ENCODE measurements at regions not wholly inside any gene's neighbourhood (a gene's known extent, or its start where the extent isn't known, plus 50 kb on each side); places are given as distances from the start of the nearest gene placed in this dataset.

DNA sequence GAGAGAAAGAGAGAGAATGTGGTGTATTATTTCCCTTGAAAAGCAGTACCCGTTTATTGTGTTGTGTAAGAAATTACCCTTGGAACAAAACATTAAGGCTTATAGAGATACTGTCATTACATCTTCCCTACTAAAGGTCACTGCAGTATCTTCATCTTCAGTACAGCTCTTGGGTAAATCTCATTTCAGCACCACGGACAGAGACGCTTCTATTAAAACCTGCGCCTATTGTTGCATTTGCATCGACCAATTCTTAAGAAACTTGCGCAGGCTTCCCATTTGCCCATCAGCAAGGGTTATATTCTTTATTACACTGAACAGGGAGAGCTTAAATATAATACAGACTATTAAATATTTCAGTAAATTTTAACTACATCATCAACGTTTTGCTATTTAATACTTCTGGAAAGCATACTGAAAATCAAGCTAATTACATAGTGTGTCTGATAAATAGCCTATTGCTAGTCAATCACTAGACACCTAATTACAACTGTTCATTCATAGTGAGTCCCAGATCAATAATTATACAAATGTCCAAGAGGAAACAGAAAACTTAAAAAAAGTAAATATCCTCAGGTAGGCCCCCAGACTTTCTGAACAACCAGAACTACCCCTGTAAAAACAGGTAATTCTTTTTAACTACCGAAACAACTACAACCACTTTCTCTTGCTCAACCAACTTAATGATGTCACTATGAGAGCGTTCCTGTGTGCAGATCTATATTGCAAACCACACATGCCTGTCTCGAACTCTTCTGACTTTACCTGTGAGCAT lies 350.6 kb downstream of the LIG4 start:
- no peaks in the 10 kb centered on the region for H3K9me2 ChIP-seq
- H3K27me3 ChIP-seq (ENCODE audit: insufficient read depth) = no peaks in the 10 kb centered on the region
- H2AFZ ChIP-seq (ENCODE audit: low read depth) = no peak overlapping the region
- WGBS (ENCODE audit: low lambda C conversion rate) = 4% methylated on average over 10 of the region's 10 CpGs
- H3K36me3 ChIP-seq (replicated peaks in 1 of 2; ENCODE audit: control insufficient read depth in 1 of 2, insufficient read depth in 2 of 2, low read length in 1 of 2) = peaks cover 2 to 10% of the 10 kb centered on the region in 2 experiments
- no peaks in the 10 kb centered on the region for H3K9me3 ChIP-seq
- CTCF ChIA-PET = interaction anchor here (1.1 to 1.3 kb wide), 3 partner anchors 215 to 653 kb away, joined by 3 to 5 read pairs (median 4); no protein-coding TSS in a partner anchor
- peaks cover 72% of the 10 kb centered on the region for H3K79me2 ChIP-seq (ENCODE audit: insufficient read depth)
- DNase-seq = peak; percentile 29
- peak overlapping the region; percentile 63; the same call in 1 of the 2 replicates for H3K9ac ChIP-seq
- peak overlapping the region; percentile 69 to 90; a peak in 3 of 4 replicates for H3K27ac ChIP-seq (ENCODE audit: low read depth in 2 of 2, low read length in 1 of 2)
- peak overlapping the region; percentile 59 to 82 for H3K4me3 ChIP-seq (ENCODE audit: low read depth in 2 of 2, low read length in 1 of 2)
- H3K4me1 ChIP-seq (ENCODE audit: control insufficient read depth in 1 of 2, insufficient read depth in 2 of 2, low read depth in 1 of 2, low read length in 1 of 2) = peaks cover 0 to 9% of the 10 kb centered on the region in 2 experiments; a peak in 3 of 4 replicates
- H4K20me1 ChIP-seq (ENCODE audit: insufficient read depth) = peaks cover 53% of the 10 kb centered on the region
- H3F3A ChIP-seq (replicated peaks; ENCODE audit: insufficient read depth) = no peaks in the 10 kb centered on the region
- H3K4me2 ChIP-seq = peak overlapping the region; percentile 75
- POLR2A ChIA-PET = interaction anchor here (0.7 kb wide), 1 partner anchor 99 kb away, joined by 3 read pairs; no protein-coding TSS in a partner anchor
- TF ChIP-seq JUND (IDR thresholded peaks at IDR 0.05) (peak; percentile 3; the same call in 1 of the 2 replicates), NRF1 (IDR thresholded peaks at IDR 0.05; ENCODE audit: low read depth, low read length) (peak; percentile 50), SIN3A (IDR thresholded peaks at IDR 0.05; ENCODE audit: borderline replicate concordance, low read depth, low read length) (0 out of 2 replicates have a peak, but pooled peaks have one; percentile 62), REST (IDR thresholded peaks at IDR 0.05; ENCODE audit: low read depth, low read length) (peak; percentile 99), SMC3 (IDR thresholded peaks at IDR 0.05; ENCODE audit: low read depth, low read length) (no peak)

DNA sequence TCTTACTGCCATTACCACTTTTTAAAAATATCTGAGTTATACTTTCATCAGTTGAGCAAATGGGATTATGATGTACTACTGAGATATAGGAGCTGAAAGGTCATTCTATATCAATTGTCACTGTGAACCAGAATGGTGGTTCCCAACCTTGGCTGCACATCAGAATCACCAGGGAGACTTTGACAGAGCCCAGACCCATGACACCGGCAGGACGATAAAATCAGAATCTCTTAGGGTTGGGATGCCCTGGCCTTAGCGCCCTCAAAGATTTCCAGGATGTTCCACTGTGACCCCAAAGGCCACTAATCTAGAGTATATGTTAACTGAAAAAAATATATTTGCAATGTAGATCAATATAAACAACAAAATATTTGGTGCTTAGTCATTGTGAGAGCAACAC lies 355.1 kb downstream of the LIG4 start:
- peaks cover 2 to 10% of the 10 kb centered on the region in 2 experiments for H3K36me3 ChIP-seq (replicated peaks in 1 of 2; ENCODE audit: control insufficient read depth in 1 of 2, insufficient read depth in 2 of 2, low read length in 1 of 2)
- peak; percentile 12 for TF ChIP-seq CHD2 (IDR thresholded peaks at IDR 0.05; ENCODE audit: low read length, partially characterized antibody)
- TF ChIP-seq RFX5 (IDR thresholded peaks at IDR 0.05; ENCODE audit: low read length) = no peak
- TF ChIP-seq CTCF (IDR thresholded peaks at IDR 0.05) = no peak
- 0 out of 4 replicates have a peak, but pooled peaks of 1 of the 2 experiments have one; percentile 30 for TF ChIP-seq EP300 (IDR thresholded peaks at IDR 0.05; ENCODE audit: borderline replicate concordance in 1 of 2, low read depth in 1 of 2, low read length in 1 of 2)
- no peak for TF ChIP-seq NFIC (IDR thresholded peaks at IDR 0.05; ENCODE audit: borderline replicate concordance)
- no peak for TF ChIP-seq TCF12 (IDR thresholded peaks at IDR 0.05)
- peak; percentile 78 for TF ChIP-seq GATA2 (CRISPR knock-in tag; IDR thresholded peaks at IDR 0.05)
- no peak for TF ChIP-seq MEF2A (IDR thresholded peaks at IDR 0.05; ENCODE audit: borderline replicate concordance, low read depth)
- 0 out of 2 replicates have a peak, but pooled peaks have one; percentile 9 for TF ChIP-seq RCOR1 (IDR thresholded peaks at IDR 0.05; ENCODE audit: low read length)
- H3K4me3 ChIP-seq (ENCODE audit: low read depth in 2 of 2, low read length in 1 of 2) = no peak overlapping the region
- peaks cover 98% of the 10 kb centered on the region for H3K79me2 ChIP-seq (ENCODE audit: insufficient read depth)
- CTCF ChIA-PET = interaction anchor here (1.1 kb wide), 1 partner anchor 486 kb away, joined by 3 read pairs; no protein-coding TSS in a partner anchor
- H3K9ac ChIP-seq = no peak overlapping the region
- H2AFZ ChIP-seq (ENCODE audit: low read depth) = no peak overlapping the region
- H3K4me2 ChIP-seq = no peak overlapping the region
- H3K27me3 ChIP-seq (ENCODE audit: insufficient read depth) = no peaks in the 10 kb centered on the region
- no peaks in the 10 kb centered on the region for H3K9me3 ChIP-seq
- H3K4me1 ChIP-seq (ENCODE audit: control insufficient read depth in 1 of 2, insufficient read depth in 2 of 2, low read depth in 1 of 2, low read length in 1 of 2) = peaks cover 0 to 5% of the 10 kb centered on the region in 2 experiments; a peak in 2 of 4 replicates
- H3F3A ChIP-seq (replicated peaks; ENCODE audit: insufficient read depth) = no peaks in the 10 kb centered on the region
- H4K20me1 ChIP-seq (ENCODE audit: insufficient read depth) = peaks cover 83% of the 10 kb centered on the region
- 75% methylated on average over 3 of the region's 3 CpGs for WGBS (ENCODE audit: low lambda C conversion rate)
- no peaks in the 10 kb centered on the region for H3K9me2 ChIP-seq
- POLR2A ChIA-PET = interaction anchor here (1.2 kb wide), 1 partner anchor 72 kb away, joined by 6 read pairs; no protein-coding TSS in a partner anchor
- DNase-seq = peak; percentile 42
- H3K27ac ChIP-seq (ENCODE audit: low read depth in 2 of 2, low read length in 1 of 2) = peak overlapping the region in 1 of 2 experiments; percentile 16; a peak in 1 of 4 replicates
